HG02970 (cell line): ENCODE measurements at regions not wholly inside any gene's neighbourhood (a gene's known extent, or its start where the extent isn't known, plus 50 kb on each side); places are given as distances from the start of the nearest gene placed in this dataset.

Experiments used
- ATAC-seq: cut with Tn5 transposase; IDR thresholded peaks from one replicate; pipeline ENCODE4 v1.9.1; 2021; ENCODE audit warnings: mild to moderate bottlenecking, moderate library complexity, moderate number of reproducible peaks; ENCODE audit not compliant: unreplicated experiment, low FRiP score

DNA sequence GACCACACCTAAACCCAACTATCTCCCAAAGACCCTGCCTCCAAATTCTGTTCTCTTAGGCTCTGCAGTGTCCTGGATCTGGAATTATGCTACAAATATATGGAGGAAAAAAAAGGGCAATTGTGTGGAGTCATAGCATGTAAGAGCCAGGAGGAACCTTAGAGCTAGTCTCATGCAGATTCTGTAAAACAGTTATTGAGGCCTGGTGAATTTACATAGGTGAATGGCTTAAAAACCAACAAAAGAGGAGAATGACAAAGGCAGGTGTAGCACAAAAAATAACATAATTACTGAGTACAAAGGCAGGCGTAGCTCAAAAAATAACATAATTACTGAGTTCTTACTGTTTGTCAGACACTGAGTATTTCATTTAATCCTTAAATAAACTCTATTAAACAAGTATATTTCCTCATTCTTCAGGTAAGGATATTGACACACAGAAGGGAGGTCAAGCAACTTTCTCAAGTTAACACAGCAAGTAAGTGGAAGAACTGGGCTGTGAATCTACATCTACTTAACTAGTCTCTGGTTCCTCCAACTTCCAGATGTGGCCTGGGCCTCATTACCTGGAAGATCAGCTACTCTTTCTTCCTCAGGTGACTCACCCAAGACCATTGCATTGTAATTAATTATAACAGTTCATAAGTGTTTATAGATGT lies 938.9 kb upstream of the TENM4 start:
- ATAC-seq: no peak

GRCh38 chr11:80371931-80372330 lies 931.1 kb upstream of the TENM4 start:
- ATAC-seq: no peak

- ATAC-seq: no peak
These were observed 925.1 kb upstream of the TENM4 start for GRCh38 chr11:80365980-80366379.

- no peak for ATAC-seq
These were observed 924.4 kb upstream of the TENM4 start for GRCh38 chr11:80365076-80365725.

- no peak for ATAC-seq
These were observed 921.9 kb upstream of the TENM4 start for GRCh38 chr11:80362563-80363340.

DNA sequence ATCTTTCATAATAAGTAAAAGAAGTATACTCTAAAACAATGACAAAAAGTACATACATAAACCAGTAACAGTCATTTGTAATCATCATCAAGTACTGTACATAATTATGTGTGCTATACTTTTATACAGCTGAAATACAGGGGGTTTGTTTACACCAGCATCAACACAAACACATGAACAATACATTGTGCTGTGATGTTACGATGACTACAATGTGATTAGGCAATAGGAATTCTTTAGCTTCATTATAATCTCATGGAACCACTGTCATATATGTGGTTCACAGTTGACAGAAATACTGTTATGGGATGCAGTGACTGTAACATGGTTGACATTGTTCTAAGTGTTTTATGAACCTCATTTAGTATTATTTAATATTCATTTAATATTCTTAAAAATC lies 914.4 kb upstream of the TENM4 start:
- ATAC-seq: no peak

- ATAC-seq: no peak
These were observed 909.7 kb upstream of the TENM4 start for GRCh38 chr11:80350541-80350940.

GRCh38 chr11:80349997-80350396 lies 909.2 kb upstream of the TENM4 start:
- no peak for ATAC-seq

GRCh38 chr11:80346353-80347059 lies 905.7 kb upstream of the TENM4 start:
- no peak for ATAC-seq

GRCh38 chr11:80343436-80343835 lies 902.6 kb upstream of the TENM4 start:
- ATAC-seq: no peak

GRCh38 chr11:80338231-80338630 lies 897.4 kb upstream of the TENM4 start:
- no peak for ATAC-seq

- ATAC-seq: no peak
These were observed 890.9 kb upstream of the TENM4 start for GRCh38 chr11:80331694-80332093.

- no peak for ATAC-seq
These were observed 889.4 kb upstream of the TENM4 start for GRCh38 chr11:80330264-80330663.

DNA sequence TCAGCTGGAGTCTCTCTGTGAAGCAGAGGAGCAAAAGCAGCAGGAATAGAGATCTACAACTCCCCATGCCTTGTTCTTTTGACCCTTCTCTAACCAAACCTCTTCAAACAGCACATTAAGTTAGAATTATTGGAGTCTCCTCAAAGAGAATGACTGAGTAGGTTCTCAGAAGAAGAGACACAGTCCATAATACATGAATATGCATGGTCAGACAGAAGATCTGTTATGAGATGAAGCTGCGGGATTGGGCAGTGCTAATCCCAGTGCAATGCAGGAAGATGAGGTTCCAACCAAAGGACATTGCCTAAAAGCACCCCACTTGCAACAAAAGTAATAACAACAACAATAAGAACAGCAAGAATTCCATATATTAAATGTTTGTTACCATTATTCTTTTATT lies 887.9 kb upstream of the TENM4 start:
- ATAC-seq: no peak

- no peak for ATAC-seq
These were observed 887.3 kb upstream of the TENM4 start for GRCh38 chr11:80327956-80328614.

- ATAC-seq: no peak
These were observed 881.0 kb upstream of the TENM4 start for GRCh38 chr11:80321786-80322185.

DNA sequence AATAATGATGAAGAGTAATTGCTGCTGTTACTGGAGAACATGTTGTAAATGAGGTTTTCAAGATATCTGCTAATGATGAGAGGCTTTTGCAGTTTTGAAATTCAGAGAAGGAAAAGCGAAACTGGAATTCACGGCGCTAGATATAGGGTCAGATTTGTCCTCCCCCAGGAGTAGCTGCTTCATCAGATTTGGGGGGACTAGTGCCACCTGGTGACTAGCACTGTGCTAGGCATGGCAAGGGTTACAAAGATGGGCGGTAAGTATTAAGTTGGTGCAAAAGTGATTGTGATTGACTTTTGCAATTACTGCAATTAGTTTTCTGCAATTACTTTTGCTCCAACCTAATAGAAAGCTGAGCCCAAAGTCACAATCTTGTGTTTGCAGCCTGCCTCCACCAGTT lies 879.9 kb upstream of the TENM4 start:
- ATAC-seq: no peak

DNA sequence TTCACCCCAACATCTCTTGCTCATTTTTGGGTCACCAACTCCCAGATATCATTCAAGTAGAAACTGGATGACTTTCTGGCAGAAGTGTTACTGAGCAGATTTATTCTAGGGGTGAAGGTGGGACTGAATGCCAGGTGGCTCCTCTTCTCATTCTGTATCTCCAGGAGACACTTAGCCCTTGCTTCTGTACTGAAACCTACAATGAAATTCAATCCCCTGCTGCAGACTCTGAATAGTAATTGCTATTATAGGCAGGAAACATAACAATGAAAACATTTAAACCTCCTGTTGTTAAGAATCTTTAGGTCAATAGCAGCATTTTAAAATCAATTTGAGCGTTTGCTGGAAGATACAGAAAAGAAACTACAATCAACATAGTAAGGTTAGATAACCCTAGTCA lies 879.4 kb upstream of the TENM4 start:
- ATAC-seq: no peak

- ATAC-seq: no peak
These were observed 876.8 kb upstream of the TENM4 start for GRCh38 chr11:80317612-80318011.

GRCh38 chr11:80315200-80315599 lies 874.4 kb upstream of the TENM4 start:
- ATAC-seq: no peak

GRCh38 chr11:80309301-80309700 lies 868.5 kb upstream of the TENM4 start:
- no peak for ATAC-seq
